AG04450 (cell line): ENCODE measurements at regions not wholly inside any gene's neighbourhood (a gene's known extent, or its start where the extent isn't known, plus 50 kb on each side); places are given as distances from the start of the nearest gene placed in this dataset.

Source experiments
- CTCF ChIA-PET: fragments of 300-600, 350-600 bp; formaldehyde crosslinking; extraction: SDS; loops from one replicate; lab custom pipeline; 2022; ENCODE audit warnings: antibody characterized with exemption, inconsistent platforms; lab: Charles Lee
- POLR2A ChIA-PET: fragments of 350-600 bp; formaldehyde crosslinking; extraction: SDS; loops from one replicate; lab custom pipeline; 2021; ENCODE audit warnings: antibody characterized with exemption, inconsistent platforms; lab: Yijun Ruan, JAX
- DNase-seq: peaks from one replicate; pipeline ENCODE4 v3.0.0-alpha.2; 2011; ENCODE audit warnings: low read depth, low spot score
- H3K27ac ChIP-seq: one replicate; pipeline ENCODE4 v1.5.1; 2012; ENCODE audit warnings: low read depth, low read length, control low read depth
- H3K27me3 ChIP-seq: one replicate; pipeline ENCODE4 v1.6.0; 2012; ENCODE audit warnings: low read length; ENCODE audit not compliant: control insufficient read depth, insufficient read depth
- H3K4me3 ChIP-seq: 2 replicates; pipeline ENCODE4 v1.5.1; 2011; ENCODE audit warnings: mild to moderate bottlenecking, low read depth, low read length, control low read depth
- H3K9me3 ChIP-seq: 2 replicates; pipeline ENCODE4 v1.5.1; 2012; ENCODE audit warnings: low read length; ENCODE audit not compliant: control insufficient read depth, insufficient read depth
- CTCF ChIP-seq: IDR thresholded peaks from 2 replicates; pipeline ENCODE4 v1.5.1; 2011; ENCODE audit warnings: low read depth, low read length, control low read depth, inconsistent platforms

DNA sequence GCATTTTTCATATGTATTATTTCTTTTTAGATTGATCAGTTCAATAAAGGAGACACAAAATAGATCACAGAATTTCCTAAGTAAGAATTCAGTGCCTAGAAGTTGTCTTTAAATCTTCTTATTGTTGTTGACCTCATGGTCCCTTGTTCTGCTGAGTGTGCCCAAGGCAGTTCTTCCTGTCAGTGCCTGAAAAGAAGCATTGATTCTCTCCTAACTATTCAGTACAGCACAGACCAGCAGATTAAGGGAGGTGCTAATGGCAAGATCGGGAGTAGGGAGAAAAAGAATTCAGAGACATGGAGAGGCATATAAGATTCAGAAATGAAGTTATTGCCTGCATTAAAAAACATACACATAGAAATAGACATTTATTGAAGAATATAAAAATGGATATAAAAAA lies 180.5 kb upstream of the PCDH9 start:
- no peaks in the 10 kb centered on the region for H3K9me3 ChIP-seq
- no peaks in the 10 kb centered on the region for H3K27me3 ChIP-seq
- CTCF ChIA-PET, result no interaction called here
- no peak overlapping the region for H3K4me3 ChIP-seq
- DNase-seq, result no peak
- TF ChIP-seq CTCF, result no peak
- POLR2A ChIA-PET, result no interaction called here
- no peak overlapping the region for H3K27ac ChIP-seq

DNA sequence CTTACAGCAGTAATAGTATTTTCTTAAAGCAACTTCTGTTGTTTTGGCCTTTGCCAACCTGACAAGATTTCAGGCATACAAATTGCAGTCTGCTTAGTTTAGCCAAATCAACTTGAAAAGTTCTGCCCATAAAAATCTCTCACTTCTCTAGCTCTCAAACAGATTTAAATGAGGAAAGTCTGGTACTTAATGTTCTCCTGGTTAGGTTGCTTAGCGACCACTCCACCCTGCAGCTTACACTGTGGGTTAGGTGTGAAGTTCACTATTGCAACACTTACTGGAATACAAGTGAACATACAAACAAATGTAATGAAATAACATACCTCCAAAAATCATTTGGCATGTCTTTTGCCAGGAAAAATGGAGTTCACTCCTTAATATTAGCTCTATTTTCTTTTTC lies 178.7 kb upstream of the PCDH9 start:
- Histone ChIP-seq H3K4me3 (no peak overlapping the region), H3K9me3 (no peaks in the 10 kb centered on the region), H3K27me3 (no peaks in the 10 kb centered on the region), H3K27ac (no peak overlapping the region)
- DNase-seq, result no peak
- ChIA-PET POLR2A (no interaction called here), CTCF (no interaction called here)
- TF ChIP-seq CTCF, result no peak

DNA sequence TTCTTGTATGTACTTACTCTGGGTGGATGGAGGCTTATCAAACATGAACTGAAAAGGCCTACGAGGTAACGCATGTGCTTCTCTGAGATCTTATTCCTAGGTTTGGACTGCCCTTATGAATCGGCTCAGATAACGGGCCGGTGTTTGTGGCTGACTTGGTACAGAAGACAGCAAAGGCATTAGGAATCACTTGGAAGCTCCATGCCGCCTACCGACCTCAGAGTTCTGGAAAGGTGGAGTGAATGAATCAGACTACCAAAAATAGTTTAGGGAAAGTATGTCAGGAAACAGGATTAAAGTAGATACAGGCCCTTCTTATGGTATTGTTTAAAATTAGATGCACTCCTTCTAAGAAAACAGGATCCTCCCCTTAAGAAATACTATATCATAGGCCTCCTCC lies 172.4 kb upstream of the PCDH9 start:
- no peak for DNase-seq
- Histone ChIP-seq H3K4me3 (no peak overlapping the region), H3K9me3 (no peaks in the 10 kb centered on the region), H3K27ac (no peak overlapping the region), H3K27me3 (no peaks in the 10 kb centered on the region)
- ChIA-PET POLR2A (no interaction called here), CTCF (interaction anchor here (1.9 kb wide), 1 partner anchor 13 kb away, joined by 6 read pairs; no protein-coding TSS in a partner anchor)
- TF ChIP-seq CTCF, result no peak

DNA sequence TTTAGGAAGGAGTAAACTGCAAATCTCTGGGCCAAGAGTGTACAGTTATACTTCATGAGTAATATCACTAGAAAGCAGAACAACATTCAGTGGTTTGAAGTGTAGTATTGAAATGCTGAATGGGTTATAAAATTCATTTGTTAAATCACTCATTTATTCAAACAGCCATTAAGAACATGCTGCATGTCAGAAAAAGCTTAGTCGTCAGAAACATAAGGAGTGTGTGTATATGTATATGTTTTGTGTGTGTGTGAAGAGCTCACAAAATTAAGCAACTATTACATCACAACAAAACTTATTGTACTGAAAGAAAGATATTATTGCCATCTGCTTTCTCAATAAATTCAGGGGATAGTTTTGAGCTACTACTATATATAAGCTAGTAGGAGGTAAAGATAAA lies 165.4 kb upstream of the PCDH9 start:
- Histone ChIP-seq H3K4me3 (no peak overlapping the region), H3K9me3 (no peaks in the 10 kb centered on the region), H3K27me3 (no peaks in the 10 kb centered on the region), H3K27ac (no peak overlapping the region)
- ChIA-PET CTCF (no interaction called here), POLR2A (no interaction called here)
- DNase-seq, result no peak
- no peak for TF ChIP-seq CTCF

DNA sequence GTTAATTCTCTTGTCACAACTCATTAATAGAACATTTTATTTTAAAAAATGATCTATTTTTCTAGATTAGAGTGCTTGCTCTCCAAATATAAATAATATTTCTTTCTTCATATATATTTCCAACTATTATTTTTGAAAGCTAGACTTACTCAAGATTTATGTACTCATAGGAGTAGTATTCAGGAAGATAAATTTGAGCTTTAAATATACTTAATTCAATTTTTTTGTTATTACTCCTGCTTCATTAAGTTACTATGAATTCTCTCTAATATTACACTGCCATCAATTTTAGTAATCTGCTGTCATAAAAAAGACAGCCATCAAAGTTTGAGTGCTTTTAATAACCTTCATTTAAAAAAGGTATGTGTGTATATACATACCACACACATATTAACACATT lies 161.9 kb upstream of the PCDH9 start:
- DNase-seq, result no peak
- ChIA-PET CTCF (interaction anchor here (0.5 to 1.1 kb wide), 2 partner anchors 18 to 20 kb away, joined by 3 to 4 read pairs; no protein-coding TSS in a partner anchor), POLR2A (no interaction called here)
- no peak for TF ChIP-seq CTCF
- no peaks in the 10 kb centered on the region for H3K9me3 ChIP-seq
- H3K27ac ChIP-seq, result no peak overlapping the region
- H3K4me3 ChIP-seq, result no peak overlapping the region
- no peaks in the 10 kb centered on the region for H3K27me3 ChIP-seq
